GM21619 (cell line): ENCODE measurements at regions not wholly inside any gene's neighbourhood (a gene's known extent, or its start where the extent isn't known, plus 50 kb on each side); places are given as distances from the start of the nearest gene placed in this dataset.

ENCODE experiments used
- ATAC-seq: cut with Tn5 transposase; IDR thresholded peaks from one replicate; pipeline ENCODE4 v1.9.1; 2021; ENCODE audit not compliant: unreplicated experiment

DNA sequence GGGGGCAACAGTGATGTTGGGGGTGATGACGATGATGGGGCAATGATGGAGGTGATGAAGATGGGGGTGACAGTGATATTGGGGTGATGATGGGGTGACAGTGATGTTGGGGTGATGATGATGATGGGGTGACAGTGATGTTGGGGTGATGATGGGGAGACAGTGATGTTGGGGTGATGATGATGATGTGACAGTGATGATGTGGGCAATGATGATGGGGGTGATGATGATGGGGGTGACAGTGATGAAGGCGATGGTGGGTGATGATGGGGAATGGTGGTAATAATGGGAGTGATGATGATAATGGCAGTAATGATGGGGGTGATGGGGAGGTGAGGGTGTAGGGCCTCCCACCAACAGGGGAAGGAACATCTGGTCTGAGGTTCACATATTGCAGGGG lies 150.6 kb downstream of the ERMARD start:
- no peak for ATAC-seq

DNA sequence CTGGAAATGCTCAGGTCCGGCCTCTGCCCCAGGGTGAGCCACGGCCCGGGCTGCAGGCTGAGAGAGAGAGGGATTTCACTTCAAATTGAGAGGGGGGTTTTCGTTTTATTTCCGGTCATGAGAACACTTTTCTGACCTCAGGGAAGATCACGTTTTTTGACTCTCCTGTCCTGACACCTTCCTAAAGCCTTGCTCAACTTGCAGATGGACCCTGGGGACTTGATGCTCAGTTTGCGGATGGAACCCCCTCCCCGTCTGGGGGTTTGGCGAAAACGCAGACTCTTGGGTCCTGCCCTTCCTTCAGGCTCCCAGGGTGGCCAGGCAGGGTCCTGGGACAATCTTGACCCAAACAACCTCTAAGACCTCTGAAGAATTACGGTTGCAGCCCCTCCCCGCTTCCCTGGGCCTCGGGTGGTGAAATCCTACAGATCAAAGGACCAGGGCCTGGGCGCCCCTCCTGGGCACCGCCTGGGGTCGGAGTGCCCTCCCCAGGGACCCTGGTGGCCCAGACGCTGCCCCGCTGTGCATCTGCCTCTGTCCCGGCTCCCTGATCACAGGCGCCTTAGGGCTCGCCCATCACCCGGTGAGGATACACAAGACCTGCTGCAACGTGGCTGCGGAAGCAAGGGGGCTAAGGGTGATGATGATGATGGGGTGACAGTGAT lies 148.2 kb downstream of the ERMARD start:
- no peak for ATAC-seq

DNA sequence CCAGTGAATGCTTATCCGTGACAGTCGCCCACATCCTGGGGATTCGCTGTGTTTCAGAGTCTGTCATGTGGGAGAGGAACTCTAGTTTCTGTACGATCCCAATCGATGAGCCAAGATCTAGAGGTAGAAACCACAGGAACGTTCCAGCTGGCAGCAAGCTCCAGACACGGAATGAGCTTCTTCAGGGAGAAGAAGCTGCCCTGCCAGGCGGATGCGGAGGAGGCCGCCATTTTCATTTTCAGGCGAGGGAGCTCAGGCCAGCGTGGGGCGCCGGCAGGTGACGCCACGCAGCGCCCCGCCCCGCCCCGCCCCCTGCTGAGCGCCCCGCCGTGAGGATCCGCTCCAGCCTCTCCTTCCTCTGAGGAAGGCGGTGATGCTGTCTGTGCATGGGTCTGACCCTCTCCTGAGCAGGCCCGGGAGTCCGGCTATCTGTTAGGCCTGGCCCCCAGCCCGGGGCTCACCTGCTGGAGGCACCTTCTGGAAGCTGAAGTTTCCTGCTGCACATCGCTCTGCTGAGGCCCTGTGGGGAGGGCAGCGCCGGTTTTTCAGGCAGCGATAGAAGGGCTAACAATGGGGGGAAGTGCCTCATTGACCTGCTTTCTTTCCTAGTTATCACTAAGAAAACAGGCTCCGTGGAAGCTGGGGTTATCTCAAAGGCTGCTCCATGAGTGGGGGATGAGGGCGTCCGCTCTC lies 147.5 kb downstream of the ERMARD start:
- ATAC-seq = no peak

DNA sequence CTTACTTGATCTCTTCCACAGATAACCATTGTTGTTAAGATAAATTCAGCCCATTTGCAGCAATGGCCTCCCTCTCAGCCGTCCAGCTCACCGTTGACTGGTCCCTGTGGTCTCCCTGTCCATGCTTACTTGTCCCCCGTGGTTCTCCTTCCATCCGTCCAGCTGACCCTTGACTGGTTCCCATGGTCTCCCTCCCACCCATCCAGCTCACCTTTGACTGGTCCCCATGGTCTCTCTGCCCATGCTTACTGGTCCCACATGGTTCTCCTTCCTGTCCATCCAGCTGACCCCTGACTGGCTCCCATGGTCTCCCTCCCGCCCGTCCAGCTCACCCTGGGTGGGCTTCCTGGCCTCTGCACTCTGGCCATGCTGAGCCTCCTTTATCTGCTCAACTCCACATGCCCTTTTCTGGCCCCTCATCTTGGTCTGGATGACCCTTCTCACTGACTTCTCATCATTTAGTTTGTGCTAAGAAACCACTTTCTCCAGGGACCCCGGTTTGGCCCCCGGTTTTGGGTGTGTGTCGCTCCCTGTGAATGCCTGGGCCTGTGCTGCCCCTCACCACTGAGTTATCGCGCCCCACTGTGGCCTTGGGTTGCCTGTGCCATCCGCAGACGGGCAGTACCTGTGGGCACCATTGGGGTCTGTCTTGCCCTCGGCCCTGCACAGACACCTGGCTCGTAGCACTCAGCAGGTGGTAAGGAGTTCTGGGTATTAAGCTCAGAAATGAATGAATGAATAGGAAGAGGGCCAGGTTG lies 146.4 kb downstream of the ERMARD start:
- ATAC-seq = no peak

DNA sequence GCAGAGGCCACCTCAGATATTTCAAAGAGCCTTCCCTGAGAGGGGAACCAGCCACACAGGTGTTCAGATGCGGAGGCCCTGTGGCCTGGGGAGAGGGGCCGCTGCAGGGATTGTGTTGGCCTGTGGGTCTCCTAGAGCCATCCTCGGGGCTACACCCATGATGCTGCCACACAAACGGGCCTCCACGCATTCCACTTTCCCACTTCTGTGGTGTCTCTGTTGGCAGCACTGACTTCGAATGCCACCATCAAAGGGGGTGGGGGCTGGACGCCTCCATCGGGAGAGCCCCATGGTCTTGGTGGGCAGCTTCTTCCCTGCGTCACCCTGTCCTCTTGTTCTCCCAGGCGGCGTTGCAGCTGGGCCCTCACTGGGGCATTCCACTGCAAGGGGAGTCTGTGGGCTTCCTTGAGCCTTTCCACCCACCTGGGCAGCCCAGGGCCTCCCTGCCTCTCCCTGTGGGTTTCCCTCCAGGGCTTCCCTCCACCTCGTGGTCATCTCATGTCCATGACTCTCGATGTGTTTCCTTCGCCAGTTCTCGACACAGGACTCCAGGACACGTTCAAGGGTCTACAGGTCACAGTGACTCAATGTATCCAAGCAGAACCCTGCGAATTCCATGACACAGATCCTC lies 145.5 kb downstream of the ERMARD start:
- no peak for ATAC-seq

DNA sequence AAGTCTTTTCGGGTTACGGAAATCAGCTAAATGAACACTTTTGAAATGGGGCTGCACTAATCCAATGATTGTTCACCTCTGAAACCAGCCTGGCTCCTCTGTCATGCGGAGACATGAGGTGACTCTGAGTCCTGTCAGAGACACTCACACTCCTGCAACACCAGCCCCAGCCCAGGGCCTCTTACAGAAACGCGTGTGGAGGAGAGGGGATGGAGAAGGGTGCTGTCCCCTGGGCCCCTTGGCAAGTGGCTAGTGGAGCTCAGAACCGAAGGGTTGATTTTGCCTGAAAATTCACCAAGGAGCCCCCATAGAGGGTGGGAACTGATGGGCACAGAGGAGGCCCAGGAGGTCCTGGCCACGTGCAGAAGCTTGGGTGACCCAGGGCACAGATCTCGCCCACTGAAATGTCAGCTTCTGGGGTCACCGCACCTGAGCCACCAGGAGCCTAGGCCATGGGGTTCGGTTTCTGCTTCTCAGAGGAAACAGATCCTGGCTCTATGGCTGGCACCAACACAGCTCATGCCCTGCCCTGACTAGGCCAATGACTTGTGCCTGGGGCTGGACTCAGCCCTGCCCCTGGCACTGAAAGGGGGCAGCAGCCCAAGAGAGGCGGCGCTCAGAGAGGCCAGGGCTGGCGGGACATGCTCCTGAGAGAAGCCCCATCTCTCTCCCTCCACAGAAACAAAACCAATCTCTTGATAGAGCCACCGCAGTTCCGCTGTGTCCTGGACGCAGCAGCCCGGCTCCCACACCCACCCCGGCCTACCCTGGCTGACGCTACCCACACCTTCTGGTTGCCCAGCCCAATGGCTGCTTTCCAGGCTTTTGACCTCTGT lies 144.7 kb downstream of the ERMARD start:
- no peak for ATAC-seq

DNA sequence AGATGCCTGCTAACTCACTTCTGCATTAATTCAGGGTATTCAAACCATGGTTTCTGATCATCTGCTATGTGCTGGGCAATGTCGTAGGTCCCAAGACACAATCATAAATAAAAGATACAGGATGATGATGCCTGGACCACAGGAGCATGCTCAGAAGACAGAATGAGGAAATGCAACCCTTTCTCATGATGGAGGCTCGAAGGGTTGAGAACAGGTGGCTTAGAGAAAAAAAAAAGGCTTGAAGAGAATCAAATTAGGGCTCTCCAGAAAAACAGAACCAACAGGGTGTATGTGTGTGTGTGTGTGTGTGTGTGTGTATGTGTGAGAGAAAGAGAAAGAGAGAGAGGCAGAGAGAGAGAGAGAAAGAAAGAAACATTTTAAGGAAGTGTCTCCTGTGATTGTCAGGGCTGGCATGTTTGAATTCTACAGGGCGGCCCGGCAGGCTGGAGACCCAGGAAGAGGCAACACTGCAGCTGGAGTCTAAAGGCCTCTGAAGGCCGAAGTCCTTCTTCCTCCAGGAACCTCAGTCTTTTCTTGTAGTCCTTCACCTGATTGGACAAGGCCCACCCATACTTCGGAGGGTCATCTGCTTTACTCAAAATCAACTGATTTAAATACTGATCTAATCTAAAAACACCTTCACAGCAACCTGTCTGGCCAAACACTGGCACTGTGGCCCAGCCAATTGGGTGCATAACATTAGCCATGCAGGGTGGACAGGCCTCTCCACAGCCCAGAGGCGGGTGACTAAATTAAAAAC lies 143.8 kb downstream of the ERMARD start:
- no peak for ATAC-seq

DNA sequence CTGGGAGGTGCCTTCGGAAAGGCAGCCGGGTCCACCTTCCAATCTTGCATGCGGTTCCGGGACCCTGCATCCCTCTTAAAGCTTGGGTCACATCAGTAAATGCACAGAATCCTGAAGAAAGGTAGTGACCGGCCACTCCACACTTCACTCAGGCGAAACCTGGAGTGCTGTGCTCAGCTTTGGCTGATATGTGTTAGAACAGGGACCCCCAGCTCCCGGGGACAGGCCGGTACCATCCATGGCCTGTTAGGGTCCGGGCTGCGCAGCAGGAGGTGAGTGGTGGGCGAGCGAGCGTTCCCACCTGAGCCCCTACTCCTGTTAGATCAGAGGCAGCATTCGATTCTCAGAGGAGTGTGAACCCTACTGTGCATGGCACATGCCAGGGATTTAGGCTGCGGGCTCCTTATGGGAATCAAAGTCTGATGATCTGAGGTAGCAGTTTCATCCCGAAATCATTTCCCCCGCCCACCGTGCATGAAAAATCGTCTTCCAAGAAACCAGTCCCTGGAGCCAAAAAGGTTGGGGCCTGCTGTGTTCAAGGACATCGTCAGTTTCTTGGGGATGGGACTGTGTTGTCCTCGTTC lies 143.0 kb downstream of the ERMARD start:
- no peak for ATAC-seq

DNA sequence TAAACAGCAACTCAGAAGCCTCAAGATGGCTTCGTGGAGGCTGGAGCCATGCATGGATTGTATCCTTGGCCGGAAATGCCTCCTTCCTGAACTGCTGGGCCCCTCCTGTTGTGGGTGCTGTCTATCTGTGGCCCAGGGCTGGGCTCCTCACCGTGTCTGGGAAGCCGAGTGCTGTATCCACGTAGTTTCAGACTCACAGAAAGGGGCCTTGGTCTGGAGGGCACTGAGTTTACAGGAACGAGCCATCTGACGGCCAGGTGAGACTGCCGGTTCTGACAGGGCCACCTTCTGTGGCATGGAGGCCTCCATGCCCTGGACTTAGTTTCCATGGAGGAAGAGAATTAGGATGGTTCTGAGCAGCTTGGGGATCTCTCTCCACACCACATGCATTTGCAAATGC lies 142.2 kb downstream of the ERMARD start:
- no peak for ATAC-seq

DNA sequence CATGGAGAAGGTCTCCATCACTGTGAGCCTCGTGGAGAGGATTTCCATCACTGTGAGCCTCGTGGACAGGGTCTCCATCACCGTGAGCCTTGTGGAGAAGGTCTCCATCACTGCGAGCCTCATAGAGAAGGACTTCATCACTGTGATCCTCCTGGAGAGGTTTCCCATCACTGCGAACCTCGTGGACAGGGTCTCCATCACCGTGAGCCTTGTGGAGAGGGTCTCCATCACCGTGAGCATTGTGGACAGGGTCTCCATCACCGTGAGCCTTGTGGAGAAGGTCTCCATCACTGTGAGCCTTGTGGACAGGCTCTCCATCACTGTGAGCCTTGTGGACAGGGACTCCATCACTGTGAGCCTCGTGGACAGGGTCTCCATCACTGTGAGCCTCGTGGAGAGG lies 140.4 kb downstream of the ERMARD start:
- ATAC-seq = no peak

DNA sequence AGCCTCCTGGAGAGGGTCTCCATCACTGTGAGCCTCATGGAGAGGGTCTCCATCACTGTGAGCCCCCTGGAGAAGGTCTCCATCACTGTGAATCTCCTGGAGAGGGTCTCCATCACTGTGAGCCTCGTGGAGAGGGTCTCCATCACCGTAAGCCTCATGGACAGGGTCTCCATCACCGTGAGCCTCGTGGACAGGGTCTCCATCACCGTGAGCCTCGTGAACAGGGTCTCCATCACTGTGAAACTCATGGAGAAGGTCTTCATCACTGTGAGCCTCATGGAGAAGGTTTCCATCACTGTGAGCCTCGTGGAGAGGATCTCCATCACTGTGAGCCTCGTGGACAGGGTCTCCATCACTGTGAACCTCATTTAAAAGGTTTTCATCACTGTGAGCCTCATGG lies 140.0 kb downstream of the ERMARD start:
- no peak for ATAC-seq

DNA sequence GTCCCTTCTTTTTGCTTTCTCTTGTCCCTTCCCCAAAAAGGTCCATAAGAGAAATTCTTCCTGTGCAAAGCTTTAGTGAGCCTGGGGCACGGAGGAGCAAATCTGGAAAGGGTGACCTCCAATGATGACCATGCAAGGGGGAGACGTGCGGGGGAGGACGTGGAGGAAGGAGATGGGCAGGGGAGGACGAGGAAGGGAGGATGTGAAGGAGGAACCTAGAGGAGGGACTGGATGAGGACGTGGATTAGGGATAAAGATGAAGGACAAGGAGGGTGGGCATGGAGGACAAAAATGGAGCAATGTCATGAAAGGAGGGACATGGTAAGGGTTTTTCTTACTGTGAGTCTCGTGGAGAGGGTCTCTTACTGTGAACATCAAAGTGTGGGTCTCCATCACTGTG lies 139.5 kb downstream of the ERMARD start:
- ATAC-seq = no peak

DNA sequence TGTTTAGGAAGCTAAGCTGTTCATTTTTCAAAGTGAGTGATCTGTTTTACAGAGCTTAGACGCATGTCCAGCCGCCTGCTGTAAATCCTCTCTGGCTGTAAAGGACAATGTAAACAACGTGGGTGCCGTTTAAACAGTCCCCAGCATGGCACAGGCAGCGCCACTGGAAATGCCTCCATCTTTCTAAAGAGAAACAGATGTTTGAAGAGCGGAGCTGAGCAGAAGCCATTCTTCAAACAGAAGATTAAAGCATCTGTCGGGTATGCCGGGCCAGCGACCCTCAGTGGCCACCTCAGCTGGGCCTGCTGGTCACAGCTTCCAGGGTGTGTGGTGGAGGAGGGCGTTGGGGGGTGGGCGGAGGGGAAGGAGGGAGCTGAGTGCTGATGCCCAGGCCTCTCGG lies 138.6 kb downstream of the ERMARD start:
- ATAC-seq = no peak

DNA sequence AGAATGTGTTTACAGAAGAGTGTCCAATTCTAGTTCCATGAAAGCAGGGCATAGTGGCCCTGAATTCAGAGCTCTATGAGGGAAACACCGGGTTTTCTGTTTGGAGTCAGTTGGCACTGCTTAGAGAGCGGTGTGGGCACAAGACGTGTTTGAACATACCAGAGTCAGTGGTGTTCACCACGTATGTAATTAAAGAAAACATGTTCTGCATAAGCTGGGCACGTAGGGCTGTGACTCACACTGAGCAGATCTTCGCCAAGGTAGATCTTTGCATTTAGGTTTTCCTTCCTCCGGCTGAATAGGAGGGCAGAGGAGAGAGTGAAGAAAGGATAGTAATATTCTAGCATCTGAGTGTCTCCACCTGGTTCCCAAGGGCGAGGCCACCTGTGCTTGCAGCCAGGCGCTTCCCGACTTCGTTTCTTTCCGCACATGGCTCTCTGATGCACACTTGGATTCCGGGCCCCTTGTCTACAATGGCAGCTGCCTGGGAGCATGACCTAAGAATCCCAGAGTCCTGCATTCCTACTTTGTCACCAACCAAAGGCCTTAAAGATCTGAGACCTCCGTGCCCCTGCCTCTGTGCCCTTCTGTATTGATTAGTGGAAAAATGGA lies 136.2 kb downstream of the ERMARD start:
- no peak for ATAC-seq

DNA sequence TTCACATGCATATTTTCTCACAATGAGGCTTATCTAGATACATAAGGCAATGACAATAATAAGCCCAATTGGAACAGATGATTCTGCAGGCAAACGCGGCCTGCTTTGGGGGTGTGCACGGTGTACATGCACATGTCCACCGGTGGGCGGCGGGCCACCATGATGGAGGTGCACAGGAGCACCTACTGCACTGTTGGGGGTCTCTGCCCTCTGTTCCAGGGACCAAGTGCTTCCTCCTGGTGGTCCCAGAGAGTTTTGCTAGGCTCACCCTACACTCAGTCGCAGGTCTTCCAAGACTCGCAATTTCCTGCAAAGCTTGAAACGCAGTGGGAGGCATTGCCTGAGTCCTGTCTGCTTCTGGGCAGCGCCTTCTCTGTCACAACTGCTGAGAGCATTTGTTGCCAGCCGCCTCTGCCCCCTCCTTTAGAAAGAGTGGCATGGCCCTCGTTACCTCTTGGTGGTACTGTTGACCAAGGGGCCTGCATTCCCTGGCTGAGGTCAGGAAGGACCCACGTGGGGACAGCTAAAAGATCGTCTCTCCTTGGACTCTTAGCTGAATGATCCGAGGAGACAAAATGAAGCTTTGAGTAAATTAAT lies 135.3 kb downstream of the ERMARD start:
- ATAC-seq = no peak

DNA sequence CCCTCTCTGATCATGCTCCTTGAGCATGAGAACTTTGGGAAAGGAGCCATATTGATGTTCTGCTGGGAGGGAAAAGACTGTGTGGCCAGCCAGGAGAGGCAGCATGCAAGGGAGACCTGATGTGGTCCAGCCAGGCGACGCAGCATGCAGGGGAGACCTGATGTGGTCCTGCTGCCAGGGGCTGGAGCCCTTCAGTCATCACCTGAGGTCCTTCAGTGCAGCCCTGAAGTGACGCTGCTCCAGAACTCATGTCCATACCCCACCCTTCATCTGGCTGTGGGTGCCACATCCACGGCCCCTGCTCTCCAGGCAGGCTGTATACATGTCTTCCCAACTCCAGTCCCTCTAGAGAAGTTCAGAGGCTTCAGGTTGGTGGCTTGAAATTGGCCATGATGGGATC lies 134.4 kb downstream of the ERMARD start:
- ATAC-seq = no peak

DNA sequence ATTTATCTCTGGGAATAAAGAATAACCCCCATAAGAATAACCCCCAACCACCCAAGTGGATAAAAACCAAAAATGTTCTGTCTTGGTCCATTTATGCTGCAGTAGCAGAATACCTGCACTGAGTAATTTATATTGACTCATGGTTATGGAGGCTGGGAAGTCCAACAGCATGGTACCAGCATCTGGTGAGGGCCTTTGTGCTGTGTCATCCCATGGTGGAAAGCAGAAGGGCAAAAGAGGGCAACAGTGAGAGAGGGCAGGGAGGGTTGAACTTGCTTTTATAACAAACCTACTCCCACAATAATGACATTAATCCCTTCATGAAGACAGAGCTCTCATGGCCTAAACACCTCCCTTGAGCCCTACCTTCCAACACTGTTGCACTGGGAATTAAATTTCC lies 133.7 kb downstream of the ERMARD start:
- ATAC-seq = no peak

DNA sequence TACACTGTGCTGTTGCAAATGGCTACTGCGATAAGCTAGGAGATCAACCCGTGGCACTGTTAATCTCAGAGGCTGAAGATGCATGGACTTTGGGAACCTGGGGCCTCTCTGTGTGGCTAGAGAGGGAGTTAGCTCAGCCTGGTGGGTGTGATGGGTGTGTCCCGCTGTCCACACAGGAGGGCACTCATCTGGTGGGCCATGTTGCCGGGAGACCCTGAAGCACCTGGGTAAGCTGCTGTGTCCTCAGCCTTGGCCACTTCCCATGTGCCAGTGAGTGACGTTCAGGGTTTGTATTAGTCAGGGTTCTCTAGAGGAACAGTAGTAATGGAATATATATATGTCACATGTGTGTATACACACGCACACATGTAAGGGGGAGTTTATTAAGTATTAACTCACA lies 132.7 kb downstream of the ERMARD start:
- ATAC-seq = no peak

DNA sequence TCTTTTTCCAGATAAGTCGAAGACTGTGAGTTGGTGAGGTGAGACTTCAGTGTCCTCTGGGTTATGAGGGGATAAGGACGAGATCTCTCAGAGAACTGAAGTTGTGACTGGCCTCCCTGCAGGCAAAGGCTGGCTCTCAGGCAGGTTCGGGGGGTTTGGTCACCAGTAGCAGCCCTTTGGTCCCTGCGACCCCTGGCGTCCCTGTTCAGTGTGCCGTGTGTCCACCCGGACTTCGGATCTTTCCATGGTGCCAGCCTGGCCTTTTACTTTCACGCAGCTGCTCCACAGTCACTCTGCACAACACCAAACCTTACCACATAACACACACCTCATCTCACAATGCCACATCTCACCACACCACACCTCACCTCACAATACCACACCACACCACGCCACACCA lies 131.9 kb downstream of the ERMARD start:
- no peak for ATAC-seq
